H9 (cell line): ENCODE measurements at regions not wholly inside any gene's neighbourhood (a gene's known extent, or its start where the extent isn't known, plus 50 kb on each side); places are given as distances from the start of the nearest gene placed in this dataset.

Source experiments
- DNase-seq: peaks from one replicate; pipeline ENCODE4 v3.0.0-alpha.2; 2017
- H2AFZ ChIP-seq: one replicate; pipeline ENCODE4 v1.6.1; 2013; ENCODE audit warnings: mild to moderate bottlenecking, low read length, control low read depth, moderate library complexity
- H2AK5ac ChIP-seq: 2 replicates; pipeline ENCODE4 v1.6.1; 2013; ENCODE audit warnings: low read length, control low read depth, mixed read lengths; ENCODE audit not compliant: insufficient read length
- H2BK120ac ChIP-seq: one replicate; pipeline ENCODE4 v1.6.1; 2013; ENCODE audit warnings: low read depth, mild to moderate bottlenecking, low read length, control low read depth, inconsistent platforms; ENCODE audit not compliant: poor library complexity, severe bottlenecking
- H2BK12ac ChIP-seq: 2 replicates; pipeline ENCODE4 v1.6.1; 2013; ENCODE audit warnings: low read length, control low read depth, mixed read lengths, low read depth; ENCODE audit not compliant: insufficient read length
- H2BK15ac ChIP-seq: 2 replicates; pipeline ENCODE4 v1.6.1; 2013; ENCODE audit warnings: low read depth, low read length, control low read depth
- H2BK20ac ChIP-seq: one replicate; pipeline ENCODE4 v1.6.1; 2013; ENCODE audit warnings: low read depth, mild to moderate bottlenecking, low read length, control low read depth, inconsistent platforms; ENCODE audit not compliant: poor library complexity, severe bottlenecking
- H2BK5ac ChIP-seq: 2 replicates; pipeline ENCODE4 v1.6.1; 2013; ENCODE audit warnings: low read length, control low read depth, mixed read lengths; ENCODE audit not compliant: insufficient read length
- H3K14ac ChIP-seq: 2 replicates; pipeline ENCODE4 v1.6.1; 2013; ENCODE audit warnings: low read length, control low read depth; ENCODE audit not compliant: insufficient read depth
- H3K18ac ChIP-seq: 2 replicates; pipeline ENCODE4 v1.6.1; 2013; ENCODE audit warnings: low read depth, mild to moderate bottlenecking, mixed read lengths, low read length, control low read depth; ENCODE audit not compliant: insufficient read length
- H3K23ac ChIP-seq: 2 replicates; pipeline ENCODE4 v1.6.1; 2013; ENCODE audit warnings: low read length, control low read depth, mixed read lengths, low read depth; ENCODE audit not compliant: insufficient read length
- H3K23me2 ChIP-seq: 2 replicates; pipeline ENCODE4 v1.6.1; 2013; ENCODE audit warnings: low read depth, mild to moderate bottlenecking, mixed read lengths, low read length, control low read depth; ENCODE audit not compliant: insufficient read length, poor library complexity, severe bottlenecking
- H3K27ac ChIP-seq: 2 replicates; pipeline ENCODE4 v1.5.1; 2013; ENCODE audit warnings: low read length, control low read depth, mixed read lengths, low read depth; ENCODE audit not compliant: insufficient read length
- H3K27me3 ChIP-seq: 2 replicates; pipeline ENCODE4 v1.6.1; 2013; ENCODE audit warnings: low read length, control low read depth, inconsistent platforms; ENCODE audit not compliant: insufficient read depth
- H3K4ac ChIP-seq: 2 replicates; pipeline ENCODE4 v1.6.1; 2013; ENCODE audit warnings: low read depth, mild to moderate bottlenecking, control low read depth, inconsistent platforms, low read length, moderate library complexity
- H3K4me1 ChIP-seq: 2 replicates; pipeline ENCODE4 v1.6.1; 2013; ENCODE audit warnings: low read length, control low read depth, inconsistent platforms; ENCODE audit not compliant: insufficient read depth
- H3K4me2 ChIP-seq: 2 replicates; pipeline ENCODE4 v1.6.1; 2013; ENCODE audit warnings: low read length, control low read depth, mixed read lengths; ENCODE audit not compliant: insufficient read length, insufficient read depth
- H3K56ac ChIP-seq: 2 replicates; pipeline ENCODE4 v1.6.1; 2013; ENCODE audit warnings: low read depth, mild to moderate bottlenecking, mixed read lengths, low read length, control low read depth; ENCODE audit not compliant: insufficient read length
- H3K79me1 ChIP-seq: 2 replicates; pipeline ENCODE4 v1.6.1; 2013; ENCODE audit warnings: low read depth, mild to moderate bottlenecking, moderate library complexity, low read length, control low read depth, inconsistent platforms; ENCODE audit not compliant: insufficient read depth, poor library complexity, severe bottlenecking
- H3K79me2 ChIP-seq: 2 replicates; pipeline ENCODE4 v1.6.1; 2013; ENCODE audit warnings: low read length, control low read depth, inconsistent platforms; ENCODE audit not compliant: insufficient read depth
- H3K9ac ChIP-seq: 2 replicates; pipeline ENCODE4 v1.6.1; 2013; ENCODE audit warnings: low read length, control low read depth, mixed read lengths; ENCODE audit not compliant: insufficient read length; ENCODE audit errors: extremely low read depth
- H3K9me3 ChIP-seq: one replicate; pipeline ENCODE4 v1.6.1; 2013; ENCODE audit warnings: low read depth, low read length, inconsistent platforms; ENCODE audit not compliant: control insufficient read depth
- H3T11ph ChIP-seq: one replicate; pipeline ENCODE4 v1.6.1; 2013; ENCODE audit warnings: mild to moderate bottlenecking, low read length, control low read depth, inconsistent platforms
- H4K20me1 ChIP-seq: one replicate; pipeline ENCODE4 v1.6.1; 2013; ENCODE audit not compliant: control insufficient read depth, insufficient read length, insufficient read depth
- H4K5ac ChIP-seq: 2 replicates; pipeline ENCODE4 v1.6.1; 2013; ENCODE audit warnings: low read depth, mild to moderate bottlenecking, mixed read lengths, low read length, control low read depth; ENCODE audit not compliant: insufficient read length
- H4K8ac ChIP-seq: replicated peaks from 2 replicates; pipeline ENCODE4 v1.6.1; 2013; ENCODE audit warnings: low read length, control low read depth, mixed read lengths, low read depth; ENCODE audit not compliant: insufficient read length
- H4K91ac ChIP-seq: 2 replicates; pipeline ENCODE4 v1.6.1; 2013; ENCODE audit warnings: low read depth, mild to moderate bottlenecking, moderate library complexity, mixed read lengths, low read length, control low read depth; ENCODE audit not compliant: insufficient read length
- H3K27ac Mint-ChIP-seq, 3 experiments: 2 replicates in 2 of 3; 3 replicates in 1 of 3; pipeline ENCODE4 v1.8.0; 2020 to 2021; ENCODE audit warnings: mixed read lengths in 3 of 3, mild to moderate bottlenecking in 1 of 3, moderate library complexity in 1 of 3
- H3K27me3 Mint-ChIP-seq: 2 replicates; pipeline ENCODE4 v1.8.0; 2021; ENCODE audit warnings: low read depth, mild to moderate bottlenecking, moderate library complexity, mixed read lengths
- H3K36me3 Mint-ChIP-seq, 3 experiments: 2 replicates in 2 of 3; 3 replicates in 1 of 3; pipeline ENCODE4 v1.8.0; 2020 to 2021; ENCODE audit warnings: low read depth in 3 of 3, mixed read lengths in 3 of 3; ENCODE audit not compliant: insufficient read depth in 1 of 3
- H3K4me1 Mint-ChIP-seq, 2 experiments: 2 replicates each; pipeline ENCODE4 v1.8.0; 2020; ENCODE audit warnings: mixed read lengths in 2 of 2
- H3K4me3 Mint-ChIP-seq, 2 experiments: 2 replicates in 1 of 2; 3 replicates in 1 of 2; pipeline ENCODE4 v1.8.0; 2020 to 2021; ENCODE audit warnings: mild to moderate bottlenecking in 2 of 2, mixed read lengths in 2 of 2, moderate library complexity in 1 of 2
- H3K9me3 Mint-ChIP-seq, 2 experiments: 2 replicates in 1 of 2; 3 replicates in 1 of 2; pipeline ENCODE4 v1.8.0; 2020; ENCODE audit warnings: mild to moderate bottlenecking in 2 of 2, mixed read lengths in 2 of 2, moderate library complexity in 1 of 2
- CTCF ChIP-seq: fragments of 200-600 bp; sonication (generic); conservative IDR thresholded peaks from 3 replicates; pipeline ENCODE4 v1.8.0; 2021; ENCODE audit warnings: antibody characterized with exemption, mild to moderate bottlenecking
- WGBS: extraction: QIAGEN DNeasy Blood & Tissue Kit; methylation state at CpG from one replicate; pipeline ENCODE4 v1.1.7; 2013; ENCODE audit warnings: missing lambda C conversion rate, low lambda C conversion rate, mixed read lengths; ENCODE audit not compliant: insufficient read length; ENCODE audit errors: extremely low coverage; 5-methylcytosine and 5-hydroxymethylcytosine counted together

DNA sequence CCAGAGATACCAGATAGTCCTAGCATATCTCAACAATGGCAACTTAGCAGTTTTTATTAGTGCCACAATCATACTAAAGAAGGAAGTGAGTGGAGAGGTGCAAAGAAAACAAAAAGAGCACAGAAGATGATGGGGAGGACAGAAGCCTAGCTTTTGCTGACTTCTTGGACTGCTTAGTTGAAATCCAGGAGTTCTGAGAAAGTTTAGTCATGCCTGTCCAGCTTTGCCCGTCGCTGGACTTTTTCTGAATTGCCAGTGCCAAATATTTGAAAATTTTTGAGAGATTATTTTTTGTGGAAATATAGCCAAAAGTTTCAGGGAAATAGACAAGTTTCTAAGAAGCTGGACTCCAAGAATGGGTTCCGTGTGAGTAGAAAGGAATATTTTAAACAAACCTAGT is 558.7 kb upstream of the TNP1 start:
- Histone ChIP-seq H3K79me2 (peaks cover 1% of the 10 kb centered on the region; the same call in 1 of the 2 replicates), H2AFZ (no peak overlapping the region), H3K9ac (no peak overlapping the region), H3K79me1 (no peaks in the 10 kb centered on the region), H3K56ac (no peak overlapping the region), H2BK15ac (no peak overlapping the region), H2BK20ac (no peak overlapping the region), H3K14ac (no peak overlapping the region), H3T11ph (no peak overlapping the region), H4K20me1 (no peaks in the 10 kb centered on the region), H2BK120ac (no peak overlapping the region), H3K27ac (no peak overlapping the region), H2BK5ac (no peak overlapping the region), H4K5ac (no peak overlapping the region), H4K91ac (no peak overlapping the region), H2AK5ac (no peak overlapping the region), H3K9me3 (no peaks in the 10 kb centered on the region), H3K23ac (no peak overlapping the region), H3K27me3 (no peaks in the 10 kb centered on the region), H3K4ac (no peak overlapping the region), H3K18ac (no peak overlapping the region), H3K4me2 (no peak overlapping the region), H3K4me1 (no peaks in the 10 kb centered on the region), H2BK12ac (no peak overlapping the region), H3K23me2 (no peaks in the 10 kb centered on the region), H4K8ac (no peak overlapping the region)
- DNase-seq: no peak
- Mint-ChIP-seq H3K27ac (no peak overlapping the region), H3K4me3 (no peak overlapping the region), H3K27me3 (peaks cover 11% of the 10 kb centered on the region), H3K9me3 (no peaks in the 10 kb centered on the region), H3K36me3 (no peaks in the 10 kb centered on the region), H3K4me1 (no peaks in the 10 kb centered on the region)
- TF ChIP-seq CTCF: no peak
- no CpG with 5 or more reads among the region's 3 CpGs for WGBS
